Vagina (tissue), 2 donors: ENCODE measurements at regions not wholly inside any gene's neighbourhood (a gene's known extent, or its start where the extent isn't known, plus 50 kb on each side); places are given as distances from the start of the nearest gene placed in this dataset.

Experiments
- CTCF ChIP-seq, 3 experiments: fragments of 450-650 bp in 2 of 3; fragments of 200-600 bp in 1 of 3; sonication (generic) in 1 of 3; IDR thresholded peaks; one replicate each; pipeline ENCODE4 v1.5.1; 2017 to 2019; ENCODE audit warnings: antibody characterized with exemption in 3 of 3, mild to moderate bottlenecking in 2 of 3, moderate library complexity in 2 of 3
- POLR2A ChIP-seq, 2 donors: fragments of 450-650 bp; IDR thresholded peaks; one replicate each; pipeline ENCODE4 v1.6.1; 2017; ENCODE audit warnings: antibody characterized with exemption in 2 of 2, mild to moderate bottlenecking in 2 of 2, moderate library complexity in 2 of 2

DNA sequence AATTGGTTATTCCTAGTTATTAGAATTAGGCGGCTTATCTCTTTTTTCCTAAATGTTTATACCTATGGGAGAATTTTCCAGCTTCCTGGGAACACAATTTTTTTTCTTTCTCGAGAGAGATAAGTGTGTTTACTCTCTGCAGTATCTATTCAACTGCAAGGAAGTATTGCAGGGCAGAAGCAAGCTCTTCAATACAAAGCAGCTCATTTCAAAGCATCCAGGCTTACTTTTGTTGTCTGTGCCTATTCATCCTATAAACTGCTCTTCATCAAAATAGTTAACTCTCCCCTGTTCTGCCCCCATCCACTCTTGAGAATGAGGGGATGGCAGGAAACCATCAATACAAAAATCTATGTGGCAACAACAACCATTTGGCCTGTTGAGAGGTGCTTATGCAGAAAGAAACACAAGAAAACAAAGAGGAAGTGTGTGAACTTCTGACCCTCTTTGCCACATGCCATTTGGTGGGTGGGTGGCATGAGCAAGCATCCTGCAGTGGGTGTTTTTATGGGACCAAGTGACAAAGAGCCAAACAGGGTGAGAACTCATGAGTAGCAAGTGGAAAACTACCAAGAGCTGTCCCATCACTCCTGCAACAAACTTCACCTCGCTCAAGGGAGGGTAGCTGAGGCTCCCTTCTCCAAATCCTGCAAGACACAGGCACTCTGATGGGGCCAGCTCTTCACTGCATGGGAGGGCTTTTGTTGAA, 50.6 kb upstream of the MRPS6 start:
- TF ChIP-seq CTCF (IDR thresholded peaks at IDR 0.05) (no peak), POLR2A (IDR thresholded peaks at IDR 0.05) (no peak)
